Activated B cell treated with CpG ODN at 0.5 μM for 24 hours (primary cell): ENCODE measurements at regions not wholly inside any gene's neighbourhood (a gene's known extent, or its start where the extent isn't known, plus 50 kb on each side); places are given as distances from the start of the nearest gene placed in this dataset.

Experiments
- ATAC-seq: fragments of 200-7000 bp; cut with Tn5 transposase; one replicate; pipeline ENCODE4 v1.10.0; 2021; ENCODE audit warnings: low read depth, mild to moderate bottlenecking, moderate library complexity
- CTCF ChIA-PET: fragments of 350-600 bp; sonication (Branson Sonifier 250); formaldehyde crosslinking; loops from one replicate; lab custom pipeline; 2021; ENCODE audit warnings: antibody characterized with exemption; lab: Charles Lee
- POLR2A ChIA-PET: fragments of 350-600 bp; sonication (Branson Sonifier 250); formaldehyde crosslinking; loops from one replicate; lab custom pipeline; 2021; ENCODE audit warnings: antibody characterized with exemption; lab: Charles Lee
- DNase-seq: peaks from one replicate; pipeline ENCODE4 v3.0.0; 2022
- H3K27ac Mint-ChIP-seq: one replicate; pipeline ENCODE4 v1.8.0; 2020; ENCODE audit warnings: mixed read lengths
- H3K27me3 Mint-ChIP-seq: one replicate; pipeline ENCODE4 v1.8.0; 2021; ENCODE audit warnings: mixed read lengths
- H3K36me3 Mint-ChIP-seq: one replicate; pipeline ENCODE4 v1.8.0; 2021; ENCODE audit warnings: low read depth, mixed read lengths
- H3K4me1 Mint-ChIP-seq: one replicate; pipeline ENCODE4 v1.8.0; 2021; ENCODE audit warnings: mixed read lengths
- H3K4me3 Mint-ChIP-seq: one replicate; pipeline ENCODE4 v1.8.0; 2020; ENCODE audit warnings: mild to moderate bottlenecking, mixed read lengths
- H3K9me3 Mint-ChIP-seq: one replicate; pipeline ENCODE4 v1.8.0; 2020; ENCODE audit warnings: mixed read lengths
- intact Hi-C: fragments of 100-400 bp; cut with micrococcal nuclease; formaldehyde crosslinking; loops from one replicate; pipeline ENCODE4 v1.15.1; 2024
- TF ChIP-seq, protein P1 (sequence below): fragments of 200-600 bp; IDR thresholded peaks from one replicate; pipeline ENCODE4 v1.8.0; 2022; ENCODE audit warnings: antibody characterized with exemption, mild to moderate bottlenecking

DNA sequence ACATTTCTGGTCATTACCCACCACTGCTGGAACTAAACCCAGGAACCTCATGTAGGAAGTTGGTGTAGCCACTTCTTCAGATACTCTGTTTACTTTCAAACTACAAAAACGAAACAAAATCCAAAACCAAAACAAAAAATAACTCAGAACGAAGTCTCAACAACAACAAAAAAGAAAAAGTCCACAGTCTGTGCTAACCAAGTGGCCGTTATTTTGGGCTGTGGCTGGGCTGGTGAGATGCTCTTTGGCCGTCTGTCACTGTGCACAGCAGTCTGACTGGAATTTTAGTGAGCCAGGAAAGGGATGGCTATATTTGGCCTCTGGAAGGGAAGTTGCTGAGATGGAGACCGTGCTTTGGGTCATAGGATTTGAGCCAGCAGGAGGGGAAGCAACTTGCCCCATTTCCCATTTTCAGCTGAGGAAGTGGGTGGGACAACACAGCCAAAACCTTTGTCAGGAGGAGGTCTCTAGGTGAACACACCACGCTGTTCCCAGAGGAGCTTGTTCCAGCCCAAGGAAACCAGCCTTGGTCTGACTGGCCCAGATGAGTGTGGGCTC lies 334.1 kb downstream of the ZSWIM6 start:
- TF ChIP-seq, protein P1, sequence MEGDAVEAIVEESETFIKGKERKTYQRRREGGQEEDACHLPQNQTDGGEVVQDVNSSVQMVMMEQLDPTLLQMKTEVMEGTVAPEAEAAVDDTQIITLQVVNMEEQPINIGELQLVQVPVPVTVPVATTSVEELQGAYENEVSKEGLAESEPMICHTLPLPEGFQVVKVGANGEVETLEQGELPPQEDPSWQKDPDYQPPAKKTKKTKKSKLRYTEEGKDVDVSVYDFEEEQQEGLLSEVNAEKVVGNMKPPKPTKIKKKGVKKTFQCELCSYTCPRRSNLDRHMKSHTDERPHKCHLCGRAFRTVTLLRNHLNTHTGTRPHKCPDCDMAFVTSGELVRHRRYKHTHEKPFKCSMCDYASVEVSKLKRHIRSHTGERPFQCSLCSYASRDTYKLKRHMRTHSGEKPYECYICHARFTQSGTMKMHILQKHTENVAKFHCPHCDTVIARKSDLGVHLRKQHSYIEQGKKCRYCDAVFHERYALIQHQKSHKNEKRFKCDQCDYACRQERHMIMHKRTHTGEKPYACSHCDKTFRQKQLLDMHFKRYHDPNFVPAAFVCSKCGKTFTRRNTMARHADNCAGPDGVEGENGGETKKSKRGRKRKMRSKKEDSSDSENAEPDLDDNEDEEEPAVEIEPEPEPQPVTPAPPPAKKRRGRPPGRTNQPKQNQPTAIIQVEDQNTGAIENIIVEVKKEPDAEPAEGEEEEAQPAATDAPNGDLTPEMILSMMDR = no peak
- ChIA-PET POLR2A (no interaction called here), CTCF (interaction anchor here (1.4 kb wide), 1 partner anchor 9 kb away, joined by 6 read pairs; no protein-coding TSS in a partner anchor)
- no peak overlapping the region for H3K27ac Mint-ChIP-seq
- peaks cover 5% of the 10 kb centered on the region for H3K27me3 Mint-ChIP-seq
- intact Hi-C loops = no loop called here
- H3K36me3 Mint-ChIP-seq = no peaks in the 10 kb centered on the region
- DNase-seq (no peak), ATAC-seq (no peak)
- H3K4me3 Mint-ChIP-seq = no peak overlapping the region
- H3K9me3 Mint-ChIP-seq = no peaks in the 10 kb centered on the region
- peaks cover 4% of the 10 kb centered on the region for H3K4me1 Mint-ChIP-seq

DNA sequence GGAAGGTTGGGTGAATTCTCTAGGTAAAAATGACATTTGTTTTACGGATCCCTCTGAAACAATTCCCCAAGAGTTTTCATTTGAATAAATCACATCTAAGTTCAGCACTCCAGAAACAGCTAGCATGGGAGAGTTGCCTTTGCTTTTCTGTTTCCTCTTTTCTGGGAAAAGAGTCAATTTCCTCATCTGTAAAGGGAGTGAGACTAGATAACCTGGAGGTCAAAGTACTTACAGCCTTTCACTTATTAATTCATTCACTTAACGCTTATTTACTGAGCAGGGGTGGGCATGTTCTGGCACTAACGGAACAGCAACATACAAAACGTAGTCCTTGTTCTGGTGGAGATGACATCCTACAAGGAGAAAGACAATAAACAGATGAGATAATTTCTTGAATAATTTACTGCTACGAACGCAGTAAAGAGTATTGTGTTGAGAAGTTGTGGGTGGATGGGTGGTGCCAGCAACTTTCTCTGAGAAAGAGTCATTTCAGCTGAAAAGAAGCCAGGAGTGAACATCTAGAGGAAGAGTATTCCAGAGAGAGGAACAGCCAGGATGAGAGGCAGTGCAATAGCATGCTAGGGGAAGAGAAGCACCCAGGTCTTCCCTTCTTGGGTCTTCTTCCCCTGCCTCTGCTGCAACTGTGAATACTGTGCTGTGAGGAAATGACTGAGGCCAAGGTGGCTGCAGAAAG lies 335.6 kb downstream of the ZSWIM6 start:
- Mint-ChIP-seq H3K9me3 (no peaks in the 10 kb centered on the region), H3K4me3 (no peak overlapping the region), H3K36me3 (no peaks in the 10 kb centered on the region), H3K4me1 (peaks cover 8% of the 10 kb centered on the region), H3K27me3 (no peaks in the 10 kb centered on the region), H3K27ac (no peak overlapping the region)
- CTCF ChIA-PET = interaction anchor here (1.4 kb wide), 1 partner anchor 10 kb away, joined by 6 read pairs; no protein-coding TSS in a partner anchor
- TF ChIP-seq, protein P1 = no peak
- intact Hi-C loops = no loop called here
- DNase-seq (no peak), ATAC-seq (no peak)
- POLR2A ChIA-PET = no interaction called here

DNA sequence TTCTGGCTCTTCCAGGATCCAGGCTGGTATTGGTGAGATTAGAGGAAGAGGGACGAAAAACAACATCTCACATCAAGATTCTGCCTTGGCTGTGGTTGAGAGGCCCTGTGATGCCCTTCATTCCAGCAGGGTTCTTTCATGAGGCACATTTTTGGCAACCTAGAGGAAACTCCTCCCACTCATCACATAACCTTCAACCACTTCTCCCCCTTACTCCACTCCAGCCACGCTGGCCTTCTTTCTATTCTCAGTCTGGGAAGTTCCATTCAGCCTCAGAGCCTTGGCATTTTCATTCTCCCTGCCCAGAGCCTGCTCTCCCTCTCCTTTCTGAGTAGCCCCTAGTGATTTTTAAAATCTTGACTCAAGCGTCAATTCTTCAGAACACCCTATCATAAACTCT lies 337.5 kb downstream of the ZSWIM6 start:
- no peaks in the 10 kb centered on the region for H3K9me3 Mint-ChIP-seq
- DNase-seq = no peak
- TF ChIP-seq, protein P1 = no peak
- H3K27me3 Mint-ChIP-seq = no peaks in the 10 kb centered on the region
- ChIA-PET CTCF (interaction anchor here (0.7 kb wide), 1 partner anchor 9 kb away, joined by 3 read pairs; no protein-coding TSS in a partner anchor), POLR2A (no interaction called here)
- no peak overlapping the region for H3K27ac Mint-ChIP-seq
- no peak for ATAC-seq
- intact Hi-C loops = no loop called here
- no peaks in the 10 kb centered on the region for H3K36me3 Mint-ChIP-seq
- peaks cover 20% of the 10 kb centered on the region for H3K4me1 Mint-ChIP-seq
- no peak overlapping the region for H3K4me3 Mint-ChIP-seq

DNA sequence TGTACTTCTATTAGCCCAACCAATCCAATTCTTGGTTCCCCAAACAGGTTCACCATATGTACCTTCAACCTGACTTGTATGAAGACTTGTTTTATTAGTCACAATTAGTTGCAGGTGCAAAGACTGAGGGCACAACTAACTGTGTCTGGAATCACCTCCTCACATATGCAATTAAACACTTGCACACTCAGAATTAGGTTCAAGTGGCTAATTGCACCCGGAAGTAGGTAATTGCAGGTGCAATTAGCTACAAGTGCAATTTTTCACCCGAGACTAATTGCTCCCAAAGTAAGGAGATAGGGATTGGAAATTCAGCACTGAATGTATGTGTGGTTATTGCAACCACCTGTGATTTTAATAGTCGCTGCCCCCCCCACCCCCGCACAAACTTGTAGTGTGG lies 338.9 kb downstream of the ZSWIM6 start:
- no peaks in the 10 kb centered on the region for H3K27me3 Mint-ChIP-seq
- no peak overlapping the region for H3K27ac Mint-ChIP-seq
- ChIA-PET POLR2A (no interaction called here), CTCF (no interaction called here)
- ATAC-seq (no peak), DNase-seq (no peak)
- peaks cover 20% of the 10 kb centered on the region for H3K4me1 Mint-ChIP-seq
- TF ChIP-seq, protein P1 = no peak
- H3K36me3 Mint-ChIP-seq = no peaks in the 10 kb centered on the region
- no peaks in the 10 kb centered on the region for H3K9me3 Mint-ChIP-seq
- no peak overlapping the region for H3K4me3 Mint-ChIP-seq
- intact Hi-C loops = no loop called here

DNA sequence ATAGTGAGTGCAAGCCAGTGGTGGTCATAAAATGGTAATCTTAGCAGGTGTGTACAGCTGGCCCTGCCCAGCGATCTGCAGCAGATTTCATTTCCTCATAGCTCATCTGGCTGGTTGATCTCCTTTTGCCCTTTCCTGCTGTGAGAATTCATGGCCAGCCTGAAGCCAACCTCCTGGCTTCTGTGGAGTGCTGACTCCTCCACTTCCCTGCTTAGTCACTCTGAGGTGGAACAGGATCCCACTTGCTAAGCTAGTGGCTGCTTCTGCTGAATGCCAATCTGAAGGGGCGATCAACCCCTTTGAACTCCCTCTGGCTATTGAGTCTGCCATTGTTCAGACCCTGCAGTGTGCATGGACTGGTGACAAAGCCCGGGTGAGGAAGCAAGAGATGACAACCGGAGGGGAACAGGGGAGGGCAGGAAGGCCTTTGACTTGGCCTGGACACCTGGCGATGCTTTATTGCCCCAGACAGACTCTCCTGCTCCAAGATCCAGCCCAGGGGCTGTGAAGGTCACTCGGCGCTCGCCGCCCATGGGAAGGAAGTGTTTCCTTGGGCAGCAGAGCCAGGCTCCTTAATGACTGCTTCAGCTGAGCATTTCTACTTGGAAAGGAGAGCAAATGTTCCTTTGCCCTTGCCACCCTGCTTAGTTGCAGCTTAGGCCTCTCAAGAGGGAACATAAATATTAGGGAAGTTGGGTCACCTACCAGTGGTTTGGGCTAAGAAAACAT lies 341.1 kb downstream of the ZSWIM6 start:
- DNase-seq (no peak), ATAC-seq (no peak)
- ChIA-PET POLR2A (no interaction called here), CTCF (no interaction called here)
- H3K9me3 Mint-ChIP-seq = no peaks in the 10 kb centered on the region
- H3K36me3 Mint-ChIP-seq = no peaks in the 10 kb centered on the region
- H3K27me3 Mint-ChIP-seq = no peaks in the 10 kb centered on the region
- no peak overlapping the region for H3K27ac Mint-ChIP-seq
- H3K4me3 Mint-ChIP-seq = no peak overlapping the region
- intact Hi-C loops = no loop called here
- TF ChIP-seq, protein P1 = no peak
- H3K4me1 Mint-ChIP-seq = peaks cover 17% of the 10 kb centered on the region
